LNCaP clone FGC (cell line): ENCODE measurements at regions not wholly inside any gene's neighbourhood (a gene's known extent, or its start where the extent isn't known, plus 50 kb on each side); places are given as distances from the start of the nearest gene placed in this dataset.
"Not testable (repeated sequence)": the region's sequence is repeated elsewhere in the genome, so short reads cannot be mapped to it uniquely, and the experiment has no call there.

Source experiments
- DNase-seq: peaks from one replicate; pipeline ENCODE4 v3.0.0-alpha.2; 2011; ENCODE audit warnings: low read depth
- H3K4me3 ChIP-seq: 2 replicates; pipeline ENCODE4 v1.5.1; 2011; ENCODE audit warnings: mild to moderate bottlenecking, low read depth, low read length, control low read depth
- CTCF ChIP-seq: IDR thresholded peaks from 2 replicates; pipeline ENCODE4 v1.5.1; 2012; ENCODE audit warnings: mild to moderate bottlenecking; ENCODE audit not compliant: control insufficient read depth, insufficient read depth; ENCODE audit errors: extremely low read depth

DNA sequence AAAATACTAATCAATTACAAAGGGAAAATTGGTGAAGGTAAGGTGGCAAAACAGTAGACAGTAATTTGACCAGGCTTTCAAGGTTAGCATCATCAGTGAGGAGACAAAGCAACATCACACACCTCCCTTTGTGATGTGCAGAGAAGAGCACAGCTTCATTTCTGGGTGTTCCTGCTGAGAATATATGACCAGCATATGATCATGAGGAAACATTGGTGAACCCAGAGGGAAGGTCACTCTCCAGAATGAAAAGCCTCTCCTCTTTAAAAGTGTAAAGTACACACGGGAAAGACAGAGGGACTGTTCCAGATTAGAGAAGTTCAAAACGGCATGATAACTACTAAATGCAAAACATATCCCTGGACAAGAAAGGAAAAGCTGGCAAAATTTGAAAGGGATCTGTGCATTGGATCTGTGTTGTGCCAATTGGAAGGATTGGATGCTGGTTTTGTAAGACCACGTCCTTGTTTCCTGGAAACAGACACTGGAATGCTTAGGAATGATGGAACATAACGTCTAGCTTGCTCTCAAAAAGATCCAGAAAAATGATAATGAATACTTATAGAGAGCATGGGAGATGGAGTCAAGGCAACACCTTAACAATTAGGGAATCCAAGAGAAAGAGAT lies 80.6 kb upstream of the MITF start:
- no peak for TF ChIP-seq CTCF
- DNase-seq = no peak
- H3K4me3 ChIP-seq = no peak overlapping the region

GRCh38 chr3:69657030-69657429 lies 82.2 kb upstream of the MITF start:
- not testable (repeated sequence) for DNase-seq, H3K4me3 ChIP-seq

DNA sequence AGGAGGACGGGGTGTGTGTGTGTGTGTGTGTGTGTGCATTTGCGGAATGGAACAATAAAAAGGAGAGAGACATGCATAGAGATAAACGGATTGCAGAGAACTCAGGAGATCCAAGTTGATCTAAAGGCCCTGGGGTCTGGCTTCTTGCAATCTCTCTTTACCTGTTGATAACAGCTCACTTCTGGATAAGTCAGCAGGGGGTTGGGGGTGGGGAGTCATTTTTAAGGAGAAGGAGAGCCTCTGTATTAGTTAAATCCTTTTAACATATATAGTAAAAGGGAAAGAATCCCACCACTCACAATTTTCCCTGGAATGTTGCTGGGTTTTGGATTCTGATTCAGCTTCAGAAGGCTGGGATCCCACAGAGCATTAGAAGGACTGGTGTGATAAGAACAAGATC lies 87.5 kb upstream of the MITF start:
- no peak for TF ChIP-seq CTCF
- no peak overlapping the region for H3K4me3 ChIP-seq
- no peak for DNase-seq

- no peak overlapping the region for H3K4me3 ChIP-seq
- no peak for DNase-seq
- no peak for TF ChIP-seq CTCF
Measured at GRCh38 chr3:69650066-69650419, 89.2 kb upstream of the MITF start.

DNA sequence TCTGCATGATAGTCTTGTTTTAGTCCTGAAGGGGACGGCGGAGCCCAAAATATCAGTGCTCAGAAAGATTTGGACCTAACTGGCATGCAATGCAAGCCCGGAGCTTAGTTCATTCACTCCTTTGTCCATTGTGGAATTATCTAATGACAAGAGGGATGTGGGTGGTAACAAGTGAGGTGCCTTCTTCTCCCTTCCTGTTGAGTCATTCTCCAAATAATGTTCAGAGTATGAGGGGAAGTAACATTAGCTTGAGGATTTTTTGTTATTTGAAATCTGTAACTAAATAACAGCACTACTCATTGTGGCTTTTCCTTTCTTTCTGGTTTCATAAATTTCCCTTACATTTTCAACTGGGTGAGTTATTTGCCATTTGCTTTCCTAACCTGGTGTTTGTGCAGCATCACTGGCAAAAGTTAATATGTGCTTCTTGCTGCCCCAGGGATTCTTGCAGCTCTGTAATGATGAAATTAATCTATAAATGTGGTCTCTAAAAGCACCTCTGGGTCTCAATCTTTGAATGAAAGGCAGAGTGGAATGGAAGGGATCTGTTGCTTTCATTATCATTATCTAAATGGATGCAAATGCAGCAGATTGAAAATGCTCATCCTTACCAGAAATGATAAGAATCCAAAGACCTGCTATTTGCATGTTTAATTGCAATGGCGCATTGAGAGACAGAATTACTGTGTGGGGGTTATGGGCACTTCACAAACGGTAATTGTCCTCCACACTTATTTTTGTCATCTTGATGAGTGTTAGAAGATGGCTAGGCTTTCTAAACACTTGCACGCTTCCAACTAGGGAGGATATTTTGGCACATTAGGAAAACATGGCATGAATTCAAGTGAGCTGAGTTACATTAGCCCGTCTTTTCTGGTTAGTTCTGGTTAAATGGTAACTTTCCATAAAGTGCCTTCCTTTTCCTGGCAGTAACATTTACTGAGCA lies 89.9 kb upstream of the MITF start:
- TF ChIP-seq CTCF = no peak
- no peak overlapping the region for H3K4me3 ChIP-seq
- DNase-seq = no peak

DNA sequence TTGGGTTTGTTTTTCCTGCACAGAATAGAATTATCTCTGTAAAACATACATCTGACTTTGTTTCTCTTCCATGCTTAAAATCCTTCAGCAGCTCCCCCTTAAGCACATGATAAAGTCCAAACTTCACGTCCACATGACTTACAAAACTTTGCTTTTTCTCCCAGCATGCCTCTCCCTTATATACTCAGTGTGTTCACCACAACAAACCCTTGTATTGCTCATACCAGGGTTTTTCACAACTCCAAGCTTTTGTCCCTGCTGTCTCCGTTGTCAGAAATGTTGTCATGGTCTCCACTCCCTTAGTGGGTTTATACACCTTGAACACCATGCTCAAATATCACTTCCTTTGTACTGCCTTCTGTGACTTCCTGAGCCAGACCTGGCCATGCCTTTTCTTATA lies 91.1 kb upstream of the MITF start:
- TF ChIP-seq CTCF = no peak
- H3K4me3 ChIP-seq = no peak overlapping the region
- no peak for DNase-seq

DNA sequence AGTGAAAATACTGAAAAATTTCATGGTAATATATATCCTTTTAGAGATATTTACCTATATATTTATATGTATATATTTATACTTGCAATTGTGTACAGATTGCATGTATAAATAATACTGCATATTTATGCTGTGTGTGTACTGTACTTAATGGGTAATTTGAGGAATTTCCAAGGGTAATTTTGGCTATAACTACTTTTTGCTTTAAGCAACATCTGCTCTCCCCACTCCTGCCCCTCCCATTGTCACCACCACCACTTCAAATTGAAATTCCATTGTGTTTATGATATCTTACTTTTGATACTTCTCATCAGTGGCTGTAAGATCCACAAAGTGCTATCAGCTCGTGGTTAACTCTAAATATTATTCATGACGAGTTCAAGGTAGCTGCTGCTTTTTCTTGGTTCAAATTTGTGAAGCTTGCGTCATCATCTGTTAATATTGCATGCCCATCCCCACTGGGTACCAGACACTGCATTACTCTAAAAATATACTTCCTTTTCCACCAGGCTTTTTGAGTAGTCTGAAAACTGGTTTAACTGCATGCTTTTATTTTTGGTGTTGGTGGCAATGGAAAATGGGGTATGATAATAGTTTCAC lies 91.7 kb upstream of the MITF start:
- no peak overlapping the region for H3K4me3 ChIP-seq
- no peak for TF ChIP-seq CTCF
- DNase-seq = no peak
